RWPE2 (cell line): ENCODE measurements at regions not wholly inside any gene's neighbourhood (a gene's known extent, or its start where the extent isn't known, plus 50 kb on each side); places are given as distances from the start of the nearest gene placed in this dataset.

Experiments
- ATAC-seq: fragments of 200-7000 bp; cut with Tn5 transposase; 3 replicates; pipeline ENCODE4 v1.9.1; 2021; ENCODE audit warnings: low read depth
- DNase-seq: peaks from one replicate; pipeline ENCODE4 v3.0.0-alpha.2; 2020; ENCODE audit warnings: low spot score
- H3K27ac ChIP-seq: fragments of 450-650 bp; 2 replicates; pipeline ENCODE4 v1.5.1; 2017; ENCODE audit warnings: mild to moderate bottlenecking; ENCODE audit not compliant: poor library complexity, severe bottlenecking
- H3K27me3 ChIP-seq: fragments of 250-450 bp; sonication (Bioruptor Pico); 2 replicates; pipeline ENCODE4 v1.5.1; 2021; ENCODE audit warnings: mild to moderate bottlenecking, moderate library complexity; ENCODE audit not compliant: insufficient read depth, poor library complexity, severe bottlenecking
- H3K36me3 ChIP-seq: fragments of 250-450 bp; sonication (Bioruptor Pico); 2 replicates; pipeline ENCODE4 v1.5.1; 2020; ENCODE audit warnings: low read depth, mild to moderate bottlenecking, moderate library complexity
- H3K4me1 ChIP-seq: fragments of 250-450 bp; sonication (Bioruptor Pico); 2 replicates; pipeline ENCODE4 v1.5.1; 2021; ENCODE audit warnings: mild to moderate bottlenecking, moderate library complexity; ENCODE audit not compliant: insufficient read depth, poor library complexity, severe bottlenecking
- H3K4me3 ChIP-seq: fragments of 250-450 bp; sonication (Bioruptor Pico); 2 replicates; pipeline ENCODE4 v1.5.1; 2021; ENCODE audit warnings: mild to moderate bottlenecking, moderate library complexity; ENCODE audit not compliant: severe bottlenecking
- H3K9me3 ChIP-seq: fragments of 250-450 bp; sonication (Bioruptor Pico); 2 replicates; pipeline ENCODE4 v1.5.1; 2021; ENCODE audit warnings: mild to moderate bottlenecking, moderate library complexity; ENCODE audit not compliant: severe bottlenecking
- CTCF ChIP-seq: fragments of 450-650 bp; IDR thresholded peaks from one replicate; pipeline ENCODE4 v1.5.1; 2017; ENCODE audit warnings: mild to moderate bottlenecking, moderate library complexity; ENCODE audit not compliant: poor library complexity, severe bottlenecking

GRCh38 chr9:8025551-8025950 lies 226.0 kb upstream of the DMAC1 start:
- Histone ChIP-seq H3K36me3 (no peaks in the 10 kb centered on the region), H3K9me3 (no peaks in the 10 kb centered on the region), H3K4me1 (no peaks in the 10 kb centered on the region), H3K4me3 (no peak overlapping the region), H3K27me3 (peaks cover 2% of the 10 kb centered on the region), H3K27ac (no peak overlapping the region)
- DNase-seq (no peak), ATAC-seq (no peak)
- no peak for TF ChIP-seq CTCF

- Histone ChIP-seq H3K4me3 (no peak overlapping the region), H3K4me1 (no peaks in the 10 kb centered on the region), H3K36me3 (no peaks in the 10 kb centered on the region), H3K9me3 (no peaks in the 10 kb centered on the region), H3K27me3 (no peaks in the 10 kb centered on the region), H3K27ac (no peak overlapping the region)
- no peak for TF ChIP-seq CTCF
- ATAC-seq, result no peak
- DNase-seq, result no peak
Observed at GRCh38 chr9:8020186-8020585, 220.6 kb upstream of the DMAC1 start.

DNA sequence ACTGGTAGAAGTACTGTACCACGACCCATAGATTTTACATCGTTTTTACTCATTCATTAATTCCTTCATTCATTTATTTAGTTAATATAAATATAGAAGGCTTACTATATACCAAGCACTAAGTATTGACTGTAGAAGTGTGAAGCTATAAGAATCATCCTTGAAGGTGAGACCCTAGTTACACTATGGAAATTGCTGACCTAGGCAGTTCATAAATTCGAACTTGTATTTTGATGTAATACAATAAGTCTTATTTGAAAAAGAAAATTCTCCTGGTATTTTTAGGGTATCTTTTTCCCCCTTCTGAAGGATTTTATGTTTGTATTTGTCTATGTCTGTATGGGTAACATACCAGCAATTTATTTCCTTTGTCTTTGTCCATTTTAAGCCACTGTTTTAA lies 220.1 kb upstream of the DMAC1 start:
- H3K4me3 ChIP-seq, result no peak overlapping the region
- H3K9me3 ChIP-seq, result no peaks in the 10 kb centered on the region
- no peaks in the 10 kb centered on the region for H3K4me1 ChIP-seq
- ATAC-seq, result no peak
- no peak for TF ChIP-seq CTCF
- H3K27me3 ChIP-seq, result no peaks in the 10 kb centered on the region
- no peak overlapping the region for H3K27ac ChIP-seq
- no peak for DNase-seq
- no peaks in the 10 kb centered on the region for H3K36me3 ChIP-seq

GRCh38 chr9:8014997-8015682 lies 215.6 kb upstream of the DMAC1 start:
- no peaks in the 10 kb centered on the region for H3K4me1 ChIP-seq
- H3K36me3 ChIP-seq, result no peaks in the 10 kb centered on the region
- no peaks in the 10 kb centered on the region for H3K9me3 ChIP-seq
- ATAC-seq, result no peak
- no peak for TF ChIP-seq CTCF
- no peaks in the 10 kb centered on the region for H3K27me3 ChIP-seq
- no peak overlapping the region for H3K27ac ChIP-seq
- no peak for DNase-seq
- no peak overlapping the region for H3K4me3 ChIP-seq

DNA sequence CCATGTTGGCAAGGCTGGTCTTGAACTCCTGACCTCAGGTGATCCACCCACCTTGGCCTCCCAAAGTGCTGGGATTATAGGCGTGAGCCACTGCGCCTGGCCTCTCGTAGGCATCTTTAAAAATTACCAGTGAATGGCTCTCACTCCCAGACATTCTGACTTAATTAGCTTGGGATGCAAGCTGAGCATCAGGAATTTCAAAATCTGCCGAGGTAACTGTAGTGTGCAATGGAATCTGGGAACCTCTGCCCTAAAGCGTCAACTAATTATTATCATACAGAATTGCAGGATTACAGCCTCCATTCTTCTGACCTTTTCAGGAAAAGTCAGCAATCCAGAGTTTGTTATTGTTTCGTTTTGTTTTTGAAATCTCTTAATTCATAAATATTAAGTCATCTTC lies 213.4 kb upstream of the DMAC1 start:
- no peaks in the 10 kb centered on the region for H3K27me3 ChIP-seq
- ATAC-seq, result no peak
- no peak for DNase-seq
- no peak for TF ChIP-seq CTCF
- no peak overlapping the region for H3K4me3 ChIP-seq
- H3K27ac ChIP-seq, result no peak overlapping the region
- H3K4me1 ChIP-seq, result no peaks in the 10 kb centered on the region
- H3K36me3 ChIP-seq, result no peaks in the 10 kb centered on the region
- no peaks in the 10 kb centered on the region for H3K9me3 ChIP-seq
